Osteocyte (in vitro differentiated cells): ENCODE measurements at regions not wholly inside any gene's neighbourhood (a gene's known extent, or its start where the extent isn't known, plus 50 kb on each side); places are given as distances from the start of the nearest gene placed in this dataset.

Source experiments
- DNase-seq: peaks from one replicate; pipeline ENCODE4 v3.0.0; 2021; ENCODE audit warnings: mixed read lengths; ENCODE audit not compliant: unreplicated experiment; ENCODE audit errors: extremely low spot score
- H3K27ac Mint-ChIP-seq: one replicate; pipeline ENCODE4 v1.8.0; 2021; ENCODE audit warnings: mild to moderate bottlenecking, mixed read lengths; ENCODE audit not compliant: unreplicated experiment
- H3K27me3 Mint-ChIP-seq: one replicate; pipeline ENCODE4 v1.8.0; 2021; ENCODE audit warnings: mixed read lengths; ENCODE audit not compliant: unreplicated experiment
- H3K36me3 Mint-ChIP-seq: one replicate; pipeline ENCODE4 v1.8.0; 2021; ENCODE audit warnings: mixed read lengths; ENCODE audit not compliant: unreplicated experiment
- H3K4me1 Mint-ChIP-seq: one replicate; pipeline ENCODE4 v1.8.0; 2021; ENCODE audit warnings: mixed read lengths; ENCODE audit not compliant: unreplicated experiment
- H3K4me3 Mint-ChIP-seq: one replicate; pipeline ENCODE4 v1.8.0; 2021; ENCODE audit warnings: mild to moderate bottlenecking, moderate library complexity, mixed read lengths; ENCODE audit not compliant: unreplicated experiment
- H3K9me3 Mint-ChIP-seq: one replicate; pipeline ENCODE4 v1.8.0; 2021; ENCODE audit warnings: mixed read lengths; ENCODE audit not compliant: unreplicated experiment
- CTCF ChIP-seq: fragments of 200-600 bp; sonication (generic); IDR thresholded peaks from 2 replicates; pipeline ENCODE4 v1.5.0; 2021; ENCODE audit warnings: antibody characterized with exemption, mild to moderate bottlenecking, moderate library complexity

GRCh38 chr2:65649811-65650589 lies 217.6 kb upstream of the SPRED2 start:
- H3K27ac Mint-ChIP-seq, result no peak overlapping the region
- no peaks in the 10 kb centered on the region for H3K9me3 Mint-ChIP-seq
- H3K36me3 Mint-ChIP-seq, result no peaks in the 10 kb centered on the region
- H3K4me1 Mint-ChIP-seq, result no peaks in the 10 kb centered on the region
- DNase-seq, result no peak
- peaks cover 30% of the 10 kb centered on the region for H3K27me3 Mint-ChIP-seq
- TF ChIP-seq CTCF, result no peak
- no peak overlapping the region for H3K4me3 Mint-ChIP-seq

GRCh38 chr2:65647249-65647842 lies 214.9 kb upstream of the SPRED2 start:
- H3K27me3 Mint-ChIP-seq, result peaks cover 30% of the 10 kb centered on the region
- no peaks in the 10 kb centered on the region for H3K4me1 Mint-ChIP-seq
- no peak for DNase-seq
- H3K36me3 Mint-ChIP-seq, result no peaks in the 10 kb centered on the region
- no peaks in the 10 kb centered on the region for H3K9me3 Mint-ChIP-seq
- no peak overlapping the region for H3K27ac Mint-ChIP-seq
- H3K4me3 Mint-ChIP-seq, result no peak overlapping the region
- TF ChIP-seq CTCF, result no peak

GRCh38 chr2:65640793-65641103 lies 208.3 kb upstream of the SPRED2 start:
- Mint-ChIP-seq H3K4me1 (peaks cover 11% of the 10 kb centered on the region), H3K36me3 (no peaks in the 10 kb centered on the region), H3K27me3 (peaks cover 13% of the 10 kb centered on the region), H3K4me3 (no peak overlapping the region), H3K9me3 (no peaks in the 10 kb centered on the region), H3K27ac (no peak overlapping the region)
- no peak for TF ChIP-seq CTCF
- no peak for DNase-seq

GRCh38 chr2:65639156-65639864 lies 206.9 kb upstream of the SPRED2 start:
- no peak overlapping the region for H3K4me3 Mint-ChIP-seq
- H3K27me3 Mint-ChIP-seq, result peaks cover 13% of the 10 kb centered on the region
- no peaks in the 10 kb centered on the region for H3K9me3 Mint-ChIP-seq

More at GRCh38 chr2:65639156-65639864, 206.9 kb upstream of the SPRED2 start:
- DNase-seq, result no peak
- no peaks in the 10 kb centered on the region for H3K36me3 Mint-ChIP-seq
- TF ChIP-seq CTCF, result no peak
- no peak overlapping the region for H3K27ac Mint-ChIP-seq
- H3K4me1 Mint-ChIP-seq, result peaks cover 11% of the 10 kb centered on the region
